ENCODE measurements at regions not wholly inside any gene's neighbourhood (a gene's known extent, or its start where the extent isn't known, plus 50 kb on each side); places are given as distances from the start of the nearest gene placed in this dataset.

DNA sequence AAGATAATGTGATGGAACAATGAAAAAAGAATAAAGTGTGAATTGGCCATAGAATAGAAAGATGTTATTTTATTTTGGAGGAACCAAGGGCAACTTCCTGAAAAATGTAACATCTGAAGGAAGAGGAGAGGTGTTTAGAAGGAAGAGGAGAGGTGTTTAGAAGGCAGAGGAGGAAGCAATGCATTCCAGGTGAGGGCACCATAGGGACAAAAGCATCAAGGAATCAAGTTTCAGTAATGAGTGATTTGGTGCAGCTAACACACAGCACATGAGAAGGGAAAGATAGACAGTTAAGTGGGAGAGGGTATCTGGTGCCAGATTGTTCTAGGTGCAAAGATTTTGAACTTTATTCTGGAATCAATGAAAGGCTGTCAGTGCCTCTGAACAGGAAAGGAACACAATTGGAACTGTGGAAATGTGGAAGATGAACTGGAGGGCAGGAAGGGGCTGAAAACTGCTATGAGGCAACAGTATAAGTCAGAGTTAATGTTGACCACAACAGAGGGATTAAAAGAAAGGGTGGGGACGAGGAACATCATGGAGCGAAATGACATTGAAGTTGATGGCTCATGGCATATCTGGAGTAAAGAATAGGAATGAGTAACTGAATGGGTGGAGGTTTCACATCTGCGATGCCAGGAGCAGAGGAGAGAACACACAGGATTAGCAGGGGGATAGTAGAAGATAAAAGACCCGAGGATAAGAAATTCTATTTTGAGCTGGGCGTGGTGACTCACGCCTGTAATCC is 326.6 kb downstream of the LRIG3 start:
- ChIA-PET CTCF (no interaction called here), POLR2A (no interaction called here)
- Mint-ChIP-seq H3K27ac (no peak overlapping the region), H3K36me3 (no peaks in the 10 kb centered on the region), H3K9me3 (peaks cover 0 to 4% (median 2%) of the 10 kb centered on the region in 3 donors), H3K4me1 (no peaks in the 10 kb centered on the region), H3K4me3 (no peak overlapping the region), H3K27me3 (no peaks in the 10 kb centered on the region)
- Histone ChIP-seq H3K9me3 (no peaks in the 10 kb centered on the region), H3K4me1 (ENCODE audit: control insufficient read depth in 1 of 2, extremely low read depth in 1 of 2, insufficient read depth in 2 of 2, low read length in 2 of 2) (no peaks in the 10 kb centered on the region), H3K4me3 (ENCODE audit: control insufficient read depth in 1 of 2, extremely low read depth in 1 of 2, low read length in 1 of 2) (no peak overlapping the region), H3K27ac (ENCODE audit: low read length) (no peak overlapping the region), H3K36me3 (ENCODE audit: control insufficient read depth in 2 of 2, extremely low read depth in 1 of 2, insufficient read depth in 1 of 2, low read length in 1 of 2) (no peaks in the 10 kb centered on the region), H3K27me3 (replicated peaks in 1 of 2; ENCODE audit: control insufficient read depth in 2 of 2, extremely low read depth in 1 of 2, insufficient read depth in 2 of 2, low read length in 1 of 2) (no peaks in the 10 kb centered on the region)
- ATAC-seq (replicated peaks in 1 of 4) (no peak), DNase-seq (no peak)
- 65% methylated on average over 4 of the region's 6 CpGs for WGBS (ENCODE audit: insufficient coverage)

GRCh38 chr12:58596381-58596780 is 323.9 kb downstream of the LRIG3 start:
- DNase-seq = no peak
- Histone ChIP-seq H3K4me3 (ENCODE audit: control insufficient read depth in 1 of 2, extremely low read depth in 1 of 2, low read length in 1 of 2) (no peak overlapping the region), H3K27ac (ENCODE audit: low read length) (no peak overlapping the region), H3K36me3 (ENCODE audit: control insufficient read depth in 2 of 2, extremely low read depth in 1 of 2, insufficient read depth in 1 of 2, low read length in 1 of 2) (no peaks in the 10 kb centered on the region), H3K4me1 (ENCODE audit: control insufficient read depth in 1 of 2, extremely low read depth in 1 of 2, insufficient read depth in 2 of 2, low read length in 2 of 2) (no peaks in the 10 kb centered on the region), H3K9me3 (no peaks in the 10 kb centered on the region), H3K27me3 (replicated peaks in 1 of 2; ENCODE audit: control insufficient read depth in 2 of 2, extremely low read depth in 1 of 2, insufficient read depth in 2 of 2, low read length in 1 of 2) (no peaks in the 10 kb centered on the region)
- WGBS (ENCODE audit: insufficient coverage) = 67% methylated on average over 1 of the region's 5 CpGs
- Mint-ChIP-seq H3K4me3 (no peak overlapping the region), H3K36me3 (no peaks in the 10 kb centered on the region), H3K27me3 (no peaks in the 10 kb centered on the region), H3K27ac (no peak overlapping the region), H3K9me3 (peaks cover 0 to 4% (median 2%) of the 10 kb centered on the region in 3 donors), H3K4me1 (no peaks in the 10 kb centered on the region)
- no peak for ATAC-seq (replicated peaks in 1 of 4)
- ChIA-PET POLR2A (no interaction called here), CTCF (no interaction called here)

DNA sequence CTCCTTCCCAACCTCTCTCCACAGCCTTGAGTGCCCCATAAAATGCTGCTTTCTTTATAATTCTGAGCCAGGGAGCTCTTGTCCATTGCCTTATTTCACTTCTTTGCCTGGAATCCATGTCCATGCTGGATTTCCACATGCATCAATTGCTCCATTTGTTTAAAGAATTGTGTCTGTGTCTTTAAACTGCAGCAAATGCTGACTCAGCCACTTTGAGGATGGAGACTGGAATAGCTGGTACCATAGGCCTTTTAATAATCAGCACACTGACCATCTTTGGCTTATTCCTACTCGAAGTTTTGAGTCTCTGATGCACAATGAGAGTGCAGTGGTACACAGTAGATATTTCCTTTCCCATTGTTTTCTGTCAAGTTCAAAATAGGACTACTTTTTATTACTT is 318.8 kb downstream of the LRIG3 start:
- Histone ChIP-seq H3K36me3 (ENCODE audit: control insufficient read depth in 2 of 2, extremely low read depth in 1 of 2, insufficient read depth in 1 of 2, low read length in 1 of 2) (no peaks in the 10 kb centered on the region), H3K27ac (ENCODE audit: low read length) (no peak overlapping the region), H3K4me1 (ENCODE audit: control insufficient read depth in 1 of 2, extremely low read depth in 1 of 2, insufficient read depth in 2 of 2, low read length in 2 of 2) (no peaks in the 10 kb centered on the region), H3K27me3 (replicated peaks in 1 of 2; ENCODE audit: control insufficient read depth in 2 of 2, extremely low read depth in 1 of 2, insufficient read depth in 2 of 2, low read length in 1 of 2) (no peaks in the 10 kb centered on the region), H3K9me3 (no peaks in the 10 kb centered on the region), H3K4me3 (ENCODE audit: control insufficient read depth in 1 of 2, extremely low read depth in 1 of 2, low read length in 1 of 2) (no peak overlapping the region)
- H3K9me3 Mint-ChIP-seq = peaks cover 2 to 10% (median 3%) of the 10 kb centered on the region in 3 donors
- no peak for DNase-seq
- CTCF ChIA-PET = no interaction called here
- no peak overlapping the region for H3K27ac Mint-ChIP-seq
- WGBS (ENCODE audit: insufficient coverage) = no CpG with 5 or more reads among the region's 1 CpG
- POLR2A ChIA-PET = no interaction called here
- H3K4me3 Mint-ChIP-seq = no peak overlapping the region
- no peaks in the 10 kb centered on the region for H3K4me1 Mint-ChIP-seq
- H3K27me3 Mint-ChIP-seq = no peaks in the 10 kb centered on the region
- no peaks in the 10 kb centered on the region for H3K36me3 Mint-ChIP-seq
- no peak for ATAC-seq (replicated peaks in 1 of 4)

GRCh38 chr12:58602179-58602578 is 318.1 kb downstream of the LRIG3 start:
- ChIA-PET CTCF (no interaction called here), POLR2A (no interaction called here)
- H3K27ac ChIP-seq (ENCODE audit: low read length) = no peak overlapping the region
- no peaks in the 10 kb centered on the region for H3K36me3 ChIP-seq (ENCODE audit: control insufficient read depth in 2 of 2, extremely low read depth in 1 of 2, insufficient read depth in 1 of 2, low read length in 1 of 2)
- Mint-ChIP-seq H3K36me3 (no peaks in the 10 kb centered on the region), H3K4me1 (no peaks in the 10 kb centered on the region), H3K27me3 (no peaks in the 10 kb centered on the region), H3K27ac (no peak overlapping the region), H3K4me3 (no peak overlapping the region), H3K9me3 (peaks cover 2 to 10% (median 3%) of the 10 kb centered on the region in 3 donors)
- 92% methylated on average over 3 of the region's 6 CpGs for WGBS (ENCODE audit: insufficient coverage)
- no peaks in the 10 kb centered on the region for H3K27me3 ChIP-seq (replicated peaks in 1 of 2; ENCODE audit: control insufficient read depth in 2 of 2, extremely low read depth in 1 of 2, insufficient read depth in 2 of 2, low read length in 1 of 2)
- no peaks in the 10 kb centered on the region for H3K4me1 ChIP-seq (ENCODE audit: control insufficient read depth in 1 of 2, extremely low read depth in 1 of 2, insufficient read depth in 2 of 2, low read length in 2 of 2)
- H3K4me3 ChIP-seq (ENCODE audit: control insufficient read depth in 1 of 2, extremely low read depth in 1 of 2, low read length in 1 of 2) = no peak overlapping the region
- no peak for DNase-seq
- no peak for ATAC-seq (replicated peaks in 1 of 4)
- H3K9me3 ChIP-seq = no peaks in the 10 kb centered on the region

GRCh38 chr12:58602736-58603135 is 317.6 kb downstream of the LRIG3 start:
- no peak overlapping the region for H3K4me3 ChIP-seq (ENCODE audit: control insufficient read depth in 1 of 2, extremely low read depth in 1 of 2, low read length in 1 of 2)
- no CpG with 5 or more reads among the region's 1 CpG for WGBS (ENCODE audit: insufficient coverage)
- POLR2A ChIA-PET = no interaction called here
- Mint-ChIP-seq H3K27me3 (no peaks in the 10 kb centered on the region), H3K4me3 (no peak overlapping the region), H3K27ac (no peak overlapping the region), H3K4me1 (no peaks in the 10 kb centered on the region), H3K36me3 (no peaks in the 10 kb centered on the region), H3K9me3 (peaks cover 2 to 10% (median 3%) of the 10 kb centered on the region in 3 donors)
- no peaks in the 10 kb centered on the region for H3K9me3 ChIP-seq
- H3K27me3 ChIP-seq (replicated peaks in 1 of 2; ENCODE audit: control insufficient read depth in 2 of 2, extremely low read depth in 1 of 2, insufficient read depth in 2 of 2, low read length in 1 of 2) = no peaks in the 10 kb centered on the region
- DNase-seq (no peak), ATAC-seq (replicated peaks in 1 of 4) (no peak)
- H3K4me1 ChIP-seq (ENCODE audit: control insufficient read depth in 1 of 2, extremely low read depth in 1 of 2, insufficient read depth in 2 of 2, low read length in 2 of 2) = no peaks in the 10 kb centered on the region
- CTCF ChIA-PET = interaction anchor here in 1 of 2 donors (0.7 kb wide), 1 partner anchor 347 kb away, joined by 3 read pairs; no protein-coding TSS in a partner anchor
- H3K36me3 ChIP-seq (ENCODE audit: control insufficient read depth in 2 of 2, extremely low read depth in 1 of 2, insufficient read depth in 1 of 2, low read length in 1 of 2) = no peaks in the 10 kb centered on the region
- H3K27ac ChIP-seq (ENCODE audit: low read length) = no peak overlapping the region

DNA sequence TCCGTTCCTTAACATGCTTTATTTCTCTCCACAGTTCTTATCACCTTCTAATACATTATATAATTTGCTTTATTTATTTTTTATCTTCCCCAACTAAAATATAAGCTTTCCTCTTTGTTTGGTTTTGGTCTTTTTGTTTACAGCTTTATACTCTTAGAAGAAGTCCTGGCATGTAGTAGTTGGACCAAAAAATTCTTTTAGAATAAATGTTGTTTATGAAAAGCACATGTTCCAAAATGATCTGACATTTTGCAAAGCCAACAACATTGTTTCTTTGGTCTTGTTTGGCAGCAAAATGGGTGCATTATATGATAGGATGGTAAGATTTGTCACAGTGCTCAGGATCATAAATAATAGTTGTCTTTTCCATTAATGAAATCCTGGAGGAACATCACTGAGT is 312.5 kb downstream of the LRIG3 start:
- POLR2A ChIA-PET = no interaction called here
- peaks cover 0 to 6% (median 3%) of the 10 kb centered on the region in 3 donors for H3K9me3 Mint-ChIP-seq
- H3K27ac Mint-ChIP-seq = no peak overlapping the region
- H3K4me3 Mint-ChIP-seq = no peak overlapping the region
- H3K9me3 ChIP-seq = no peaks in the 10 kb centered on the region
- no peaks in the 10 kb centered on the region for H3K4me1 Mint-ChIP-seq
- H3K27me3 ChIP-seq (replicated peaks in 1 of 2; ENCODE audit: control insufficient read depth in 2 of 2, extremely low read depth in 1 of 2, insufficient read depth in 2 of 2, low read length in 1 of 2) = no peaks in the 10 kb centered on the region
- CTCF ChIA-PET = no interaction called here
- no peaks in the 10 kb centered on the region for H3K36me3 Mint-ChIP-seq
- no peaks in the 10 kb centered on the region for H3K36me3 ChIP-seq (ENCODE audit: control insufficient read depth in 2 of 2, extremely low read depth in 1 of 2, insufficient read depth in 1 of 2, low read length in 1 of 2)
- ATAC-seq (replicated peaks in 1 of 4) (no peak), DNase-seq (no peak)
- no CpG with 5 or more reads among the region's 1 CpG for WGBS (ENCODE audit: insufficient coverage)
- H3K27me3 Mint-ChIP-seq = peaks cover 3% of the 10 kb centered on the region in 2 donors
- no peak overlapping the region for H3K27ac ChIP-seq (ENCODE audit: low read length)
- H3K4me3 ChIP-seq (ENCODE audit: control insufficient read depth in 1 of 2, extremely low read depth in 1 of 2, low read length in 1 of 2) = no peak overlapping the region
- no peaks in the 10 kb centered on the region for H3K4me1 ChIP-seq (ENCODE audit: control insufficient read depth in 1 of 2, extremely low read depth in 1 of 2, insufficient read depth in 2 of 2, low read length in 2 of 2)

GRCh38 chr12:58608711-58609110 is 311.6 kb downstream of the LRIG3 start:
- Mint-ChIP-seq H3K4me1 (no peaks in the 10 kb centered on the region), H3K36me3 (no peaks in the 10 kb centered on the region), H3K27ac (no peak overlapping the region), H3K27me3 (peaks cover 3% of the 10 kb centered on the region in 2 donors), H3K4me3 (no peak overlapping the region), H3K9me3 (peaks cover 0 to 3% (median 3%) of the 10 kb centered on the region in 3 donors)
- Histone ChIP-seq H3K27ac (ENCODE audit: low read length) (no peak overlapping the region), H3K36me3 (ENCODE audit: control insufficient read depth in 2 of 2, extremely low read depth in 1 of 2, insufficient read depth in 1 of 2, low read length in 1 of 2) (no peaks in the 10 kb centered on the region), H3K4me1 (ENCODE audit: control insufficient read depth in 1 of 2, extremely low read depth in 1 of 2, insufficient read depth in 2 of 2, low read length in 2 of 2) (no peaks in the 10 kb centered on the region), H3K27me3 (replicated peaks in 1 of 2; ENCODE audit: control insufficient read depth in 2 of 2, extremely low read depth in 1 of 2, insufficient read depth in 2 of 2, low read length in 1 of 2) (no peaks in the 10 kb centered on the region), H3K4me3 (ENCODE audit: control insufficient read depth in 1 of 2, extremely low read depth in 1 of 2, low read length in 1 of 2) (no peak overlapping the region), H3K9me3 (no peaks in the 10 kb centered on the region)
- ATAC-seq (replicated peaks in 1 of 4) = no peak
- ChIA-PET POLR2A (no interaction called here), CTCF (no interaction called here)
- no CpG with 5 or more reads among the region's 1 CpG for WGBS (ENCODE audit: insufficient coverage)
- DNase-seq = no peak
